Stomach (tissue), 4 donors: ENCODE measurements at regions not wholly inside any gene's neighbourhood (a gene's known extent, or its start where the extent isn't known, plus 50 kb on each side); places are given as distances from the start of the nearest gene placed in this dataset.

ENCODE experiments used
- POLR2A ChIP-seq, 4 donors: fragments of 450-650 bp; IDR thresholded peaks; one replicate each; pipeline ENCODE4 v1.6.1; 2016; ENCODE audit warnings: antibody characterized with exemption in 4 of 4, control low read depth in 2 of 4, mild to moderate bottlenecking in 1 of 4, moderate library complexity in 1 of 4
- POLR2AphosphoS5 ChIP-seq, 3 donors: sonication (generic); formaldehyde crosslinking; IDR thresholded peaks; one replicate each; pipeline ENCODE4 v1.6.1; 2016; ENCODE audit warnings: antibody characterized with exemption in 3 of 3
- TF ChIP-seq, protein P1 (sequence below), 7 experiments: fragments of 450-650 bp in 4 of 7; fragments of 200-600 bp in 3 of 7; sonication (generic) in 3 of 7; IDR thresholded peaks; one replicate each; pipeline ENCODE4 v1.5.1; 2016 to 2019; ENCODE audit warnings: antibody characterized with exemption in 7 of 7, control low read depth in 2 of 7, mild to moderate bottlenecking in 1 of 7

DNA sequence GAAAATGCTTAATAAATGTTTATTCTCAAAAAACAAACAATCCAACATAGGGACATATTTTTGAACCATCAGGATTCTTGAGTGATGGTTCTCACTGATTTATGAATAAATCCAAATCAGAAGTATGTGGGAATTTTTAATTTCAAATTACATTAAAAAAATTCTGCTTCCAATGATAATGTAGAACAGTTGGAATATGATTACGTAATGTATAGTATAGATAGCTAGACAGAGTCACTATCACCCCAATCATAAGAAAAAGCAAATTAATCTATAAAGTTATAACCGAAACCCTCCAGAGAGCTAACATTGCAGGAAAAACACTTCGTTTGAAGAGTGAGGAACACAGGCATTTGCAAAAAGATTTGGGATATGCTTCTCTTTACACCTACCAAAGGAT, 1600.6 kb upstream of the B3GALT2 start:
- TF ChIP-seq POLR2A (IDR thresholded peaks at IDR 0.05) (no peak), POLR2AphosphoS5 (IDR thresholded peaks at IDR 0.05) (no peak)
- TF ChIP-seq, protein P1, sequence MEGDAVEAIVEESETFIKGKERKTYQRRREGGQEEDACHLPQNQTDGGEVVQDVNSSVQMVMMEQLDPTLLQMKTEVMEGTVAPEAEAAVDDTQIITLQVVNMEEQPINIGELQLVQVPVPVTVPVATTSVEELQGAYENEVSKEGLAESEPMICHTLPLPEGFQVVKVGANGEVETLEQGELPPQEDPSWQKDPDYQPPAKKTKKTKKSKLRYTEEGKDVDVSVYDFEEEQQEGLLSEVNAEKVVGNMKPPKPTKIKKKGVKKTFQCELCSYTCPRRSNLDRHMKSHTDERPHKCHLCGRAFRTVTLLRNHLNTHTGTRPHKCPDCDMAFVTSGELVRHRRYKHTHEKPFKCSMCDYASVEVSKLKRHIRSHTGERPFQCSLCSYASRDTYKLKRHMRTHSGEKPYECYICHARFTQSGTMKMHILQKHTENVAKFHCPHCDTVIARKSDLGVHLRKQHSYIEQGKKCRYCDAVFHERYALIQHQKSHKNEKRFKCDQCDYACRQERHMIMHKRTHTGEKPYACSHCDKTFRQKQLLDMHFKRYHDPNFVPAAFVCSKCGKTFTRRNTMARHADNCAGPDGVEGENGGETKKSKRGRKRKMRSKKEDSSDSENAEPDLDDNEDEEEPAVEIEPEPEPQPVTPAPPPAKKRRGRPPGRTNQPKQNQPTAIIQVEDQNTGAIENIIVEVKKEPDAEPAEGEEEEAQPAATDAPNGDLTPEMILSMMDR (IDR thresholded peaks at IDR 0.05): no peak
